H9 (cell line): ENCODE measurements at regions not wholly inside any gene's neighbourhood (a gene's known extent, or its start where the extent isn't known, plus 50 kb on each side); places are given as distances from the start of the nearest gene placed in this dataset.

ENCODE experiments used
- DNase-seq: peaks from one replicate; pipeline ENCODE4 v3.0.0-alpha.2; 2017
- H2AFZ ChIP-seq: one replicate; pipeline ENCODE4 v1.6.1; 2013; ENCODE audit warnings: mild to moderate bottlenecking, low read length, control low read depth, moderate library complexity
- H2AK5ac ChIP-seq: 2 replicates; pipeline ENCODE4 v1.6.1; 2013; ENCODE audit warnings: low read length, control low read depth, mixed read lengths; ENCODE audit not compliant: insufficient read length
- H2BK120ac ChIP-seq: one replicate; pipeline ENCODE4 v1.6.1; 2013; ENCODE audit warnings: low read depth, mild to moderate bottlenecking, low read length, control low read depth, inconsistent platforms; ENCODE audit not compliant: poor library complexity, severe bottlenecking
- H2BK12ac ChIP-seq: 2 replicates; pipeline ENCODE4 v1.6.1; 2013; ENCODE audit warnings: low read length, control low read depth, mixed read lengths, low read depth; ENCODE audit not compliant: insufficient read length
- H2BK15ac ChIP-seq: 2 replicates; pipeline ENCODE4 v1.6.1; 2013; ENCODE audit warnings: low read depth, low read length, control low read depth
- H2BK20ac ChIP-seq: one replicate; pipeline ENCODE4 v1.6.1; 2013; ENCODE audit warnings: low read depth, mild to moderate bottlenecking, low read length, control low read depth, inconsistent platforms; ENCODE audit not compliant: poor library complexity, severe bottlenecking
- H2BK5ac ChIP-seq: 2 replicates; pipeline ENCODE4 v1.6.1; 2013; ENCODE audit warnings: low read length, control low read depth, mixed read lengths; ENCODE audit not compliant: insufficient read length
- H3K14ac ChIP-seq: 2 replicates; pipeline ENCODE4 v1.6.1; 2013; ENCODE audit warnings: low read length, control low read depth; ENCODE audit not compliant: insufficient read depth
- H3K18ac ChIP-seq: 2 replicates; pipeline ENCODE4 v1.6.1; 2013; ENCODE audit warnings: low read depth, mild to moderate bottlenecking, mixed read lengths, low read length, control low read depth; ENCODE audit not compliant: insufficient read length
- H3K23ac ChIP-seq: 2 replicates; pipeline ENCODE4 v1.6.1; 2013; ENCODE audit warnings: low read length, control low read depth, mixed read lengths, low read depth; ENCODE audit not compliant: insufficient read length
- H3K23me2 ChIP-seq: 2 replicates; pipeline ENCODE4 v1.6.1; 2013; ENCODE audit warnings: low read depth, mild to moderate bottlenecking, mixed read lengths, low read length, control low read depth; ENCODE audit not compliant: insufficient read length, poor library complexity, severe bottlenecking
- H3K27ac ChIP-seq: 2 replicates; pipeline ENCODE4 v1.5.1; 2013; ENCODE audit warnings: low read length, control low read depth, mixed read lengths, low read depth; ENCODE audit not compliant: insufficient read length
- H3K27me3 ChIP-seq: 2 replicates; pipeline ENCODE4 v1.6.1; 2013; ENCODE audit warnings: low read length, control low read depth, inconsistent platforms; ENCODE audit not compliant: insufficient read depth
- H3K4ac ChIP-seq: 2 replicates; pipeline ENCODE4 v1.6.1; 2013; ENCODE audit warnings: low read depth, mild to moderate bottlenecking, control low read depth, inconsistent platforms, low read length, moderate library complexity
- H3K4me1 ChIP-seq: 2 replicates; pipeline ENCODE4 v1.6.1; 2013; ENCODE audit warnings: low read length, control low read depth, inconsistent platforms; ENCODE audit not compliant: insufficient read depth
- H3K4me2 ChIP-seq: 2 replicates; pipeline ENCODE4 v1.6.1; 2013; ENCODE audit warnings: low read length, control low read depth, mixed read lengths; ENCODE audit not compliant: insufficient read length, insufficient read depth
- H3K56ac ChIP-seq: 2 replicates; pipeline ENCODE4 v1.6.1; 2013; ENCODE audit warnings: low read depth, mild to moderate bottlenecking, mixed read lengths, low read length, control low read depth; ENCODE audit not compliant: insufficient read length
- H3K79me1 ChIP-seq: 2 replicates; pipeline ENCODE4 v1.6.1; 2013; ENCODE audit warnings: low read depth, mild to moderate bottlenecking, moderate library complexity, low read length, control low read depth, inconsistent platforms; ENCODE audit not compliant: insufficient read depth, poor library complexity, severe bottlenecking
- H3K79me2 ChIP-seq: 2 replicates; pipeline ENCODE4 v1.6.1; 2013; ENCODE audit warnings: low read length, control low read depth, inconsistent platforms; ENCODE audit not compliant: insufficient read depth
- H3K9ac ChIP-seq: 2 replicates; pipeline ENCODE4 v1.6.1; 2013; ENCODE audit warnings: low read length, control low read depth, mixed read lengths; ENCODE audit not compliant: insufficient read length; ENCODE audit errors: extremely low read depth
- H3K9me3 ChIP-seq: one replicate; pipeline ENCODE4 v1.6.1; 2013; ENCODE audit warnings: low read depth, low read length, inconsistent platforms; ENCODE audit not compliant: control insufficient read depth
- H3T11ph ChIP-seq: one replicate; pipeline ENCODE4 v1.6.1; 2013; ENCODE audit warnings: mild to moderate bottlenecking, low read length, control low read depth, inconsistent platforms
- H4K20me1 ChIP-seq: one replicate; pipeline ENCODE4 v1.6.1; 2013; ENCODE audit not compliant: control insufficient read depth, insufficient read length, insufficient read depth
- H4K5ac ChIP-seq: 2 replicates; pipeline ENCODE4 v1.6.1; 2013; ENCODE audit warnings: low read depth, mild to moderate bottlenecking, mixed read lengths, low read length, control low read depth; ENCODE audit not compliant: insufficient read length
- H4K8ac ChIP-seq: replicated peaks from 2 replicates; pipeline ENCODE4 v1.6.1; 2013; ENCODE audit warnings: low read length, control low read depth, mixed read lengths, low read depth; ENCODE audit not compliant: insufficient read length
- H4K91ac ChIP-seq: 2 replicates; pipeline ENCODE4 v1.6.1; 2013; ENCODE audit warnings: low read depth, mild to moderate bottlenecking, moderate library complexity, mixed read lengths, low read length, control low read depth; ENCODE audit not compliant: insufficient read length
- H3K27ac Mint-ChIP-seq, 3 experiments: 2 replicates in 2 of 3; 3 replicates in 1 of 3; pipeline ENCODE4 v1.8.0; 2020 to 2021; ENCODE audit warnings: mixed read lengths in 3 of 3, mild to moderate bottlenecking in 1 of 3, moderate library complexity in 1 of 3
- H3K27me3 Mint-ChIP-seq: 2 replicates; pipeline ENCODE4 v1.8.0; 2021; ENCODE audit warnings: low read depth, mild to moderate bottlenecking, moderate library complexity, mixed read lengths
- H3K36me3 Mint-ChIP-seq, 3 experiments: 2 replicates in 2 of 3; 3 replicates in 1 of 3; pipeline ENCODE4 v1.8.0; 2020 to 2021; ENCODE audit warnings: low read depth in 3 of 3, mixed read lengths in 3 of 3; ENCODE audit not compliant: insufficient read depth in 1 of 3
- H3K4me1 Mint-ChIP-seq, 2 experiments: 2 replicates each; pipeline ENCODE4 v1.8.0; 2020; ENCODE audit warnings: mixed read lengths in 2 of 2
- H3K4me3 Mint-ChIP-seq, 2 experiments: 2 replicates in 1 of 2; 3 replicates in 1 of 2; pipeline ENCODE4 v1.8.0; 2020 to 2021; ENCODE audit warnings: mild to moderate bottlenecking in 2 of 2, mixed read lengths in 2 of 2, moderate library complexity in 1 of 2
- H3K9me3 Mint-ChIP-seq, 2 experiments: 2 replicates in 1 of 2; 3 replicates in 1 of 2; pipeline ENCODE4 v1.8.0; 2020; ENCODE audit warnings: mild to moderate bottlenecking in 2 of 2, mixed read lengths in 2 of 2, moderate library complexity in 1 of 2
- CTCF ChIP-seq: fragments of 200-600 bp; sonication (generic); conservative IDR thresholded peaks from 3 replicates; pipeline ENCODE4 v1.8.0; 2021; ENCODE audit warnings: antibody characterized with exemption, mild to moderate bottlenecking
- WGBS: extraction: QIAGEN DNeasy Blood & Tissue Kit; methylation state at CpG from one replicate; pipeline ENCODE4 v1.1.7; 2013; ENCODE audit warnings: missing lambda C conversion rate, low lambda C conversion rate, mixed read lengths; ENCODE audit not compliant: insufficient read length; ENCODE audit errors: extremely low coverage; 5-methylcytosine and 5-hydroxymethylcytosine counted together

- H3T11ph ChIP-seq = no peak overlapping the region
- Mint-ChIP-seq H3K27ac (peak overlapping the region in 1 of 3 experiments; percentile 57; a peak in 1 of 7 replicates), H3K9me3 (peaks cover 8 to 9% of the 10 kb centered on the region in 2 experiments; a peak in 4 of 5 replicates), H3K4me3 (no peak overlapping the region), H3K27me3 (no peaks in the 10 kb centered on the region), H3K36me3 (peaks cover 0 to 4% (median 3%) of the 10 kb centered on the region in 3 experiments; a peak in 3 of 7 replicates), H3K4me1 (peaks cover 8 to 14% of the 10 kb centered on the region in 2 experiments)
- no peak overlapping the region for H2BK120ac ChIP-seq
- H3K79me1 ChIP-seq = no peaks in the 10 kb centered on the region
- H4K20me1 ChIP-seq = no peaks in the 10 kb centered on the region
- no peak overlapping the region for H4K91ac ChIP-seq
- no peak overlapping the region for H3K23ac ChIP-seq
- no peak overlapping the region for H3K56ac ChIP-seq
- H3K4me1 ChIP-seq = no peaks in the 10 kb centered on the region
- no peak overlapping the region for H2AFZ ChIP-seq
- H3K14ac ChIP-seq = no peak overlapping the region
- H4K8ac ChIP-seq = no peak overlapping the region
- H3K27me3 ChIP-seq = no peaks in the 10 kb centered on the region
- no peaks in the 10 kb centered on the region for H3K9me3 ChIP-seq
- H2BK15ac ChIP-seq = no peak overlapping the region
- no peak overlapping the region for H3K18ac ChIP-seq
- H3K23me2 ChIP-seq = no peaks in the 10 kb centered on the region
- WGBS = no CpG with 5 or more reads among the region's 2 CpGs
- no peak overlapping the region for H2BK12ac ChIP-seq
- no peak overlapping the region for H4K5ac ChIP-seq
- no peak overlapping the region for H3K4ac ChIP-seq
- H3K79me2 ChIP-seq = no peaks in the 10 kb centered on the region
- H3K9ac ChIP-seq = no peak overlapping the region
- no peak overlapping the region for H2AK5ac ChIP-seq
- DNase-seq = no peak
- TF ChIP-seq CTCF = no peak
- H2BK5ac ChIP-seq = no peak overlapping the region
- H3K27ac ChIP-seq = no peak overlapping the region
- H3K4me2 ChIP-seq = no peak overlapping the region
- no peak overlapping the region for H2BK20ac ChIP-seq
These were observed 421.7 kb upstream of the INTU start for GRCh38 chr4:127210893-127211649.
